MM.1S (cell line): ENCODE measurements at regions not wholly inside any gene's neighbourhood (a gene's known extent, or its start where the extent isn't known, plus 50 kb on each side); places are given as distances from the start of the nearest gene placed in this dataset.

Experiments used
- CTCF ChIP-seq: fragments of 300-600 bp; sonication (generic); IDR thresholded peaks from 2 replicates; pipeline ENCODE4 v1.5.1; 2016; ENCODE audit warnings: antibody characterized with exemption, low read length, mixed read lengths
- EZH2 ChIP-seq: fragments of 300-600 bp; sonication (generic); optimal IDR thresholded peaks from 2 replicates; pipeline ENCODE3; 2017; ENCODE audit warnings: low read depth, mild to moderate bottlenecking, antibody characterized with exemption, low read length, mixed read lengths

GRCh38 chr10:2252096-2252495 is 514.8 kb upstream of the ADARB2 start:
- no peak for TF ChIP-seq CTCF
- no peak for TF ChIP-seq EZH2
